ENCODE measurements at regions not wholly inside any gene's neighbourhood (a gene's known extent, or its start where the extent isn't known, plus 50 kb on each side); places are given as distances from the start of the nearest gene placed in this dataset.

DNA sequence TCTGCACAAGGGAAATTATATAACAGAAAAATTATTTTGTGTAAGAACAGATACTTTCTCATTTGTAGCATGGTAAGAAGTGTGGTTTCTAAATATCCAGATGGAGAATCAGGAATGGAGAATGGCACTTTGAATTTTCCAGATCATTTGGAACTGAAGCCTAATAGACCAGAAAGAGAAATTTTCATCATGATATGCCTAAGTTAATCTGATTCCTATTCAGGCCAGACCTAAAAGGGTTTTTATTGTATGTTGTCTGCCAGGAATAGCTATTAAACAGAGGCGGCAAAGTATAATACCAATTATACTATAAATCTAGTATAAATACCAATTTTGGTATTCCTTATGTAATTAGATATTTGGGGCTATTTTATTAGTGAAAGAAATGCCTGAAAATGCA is 382.7 kb upstream of the FAR2 start:
- TF ChIP-seq, protein P1, sequence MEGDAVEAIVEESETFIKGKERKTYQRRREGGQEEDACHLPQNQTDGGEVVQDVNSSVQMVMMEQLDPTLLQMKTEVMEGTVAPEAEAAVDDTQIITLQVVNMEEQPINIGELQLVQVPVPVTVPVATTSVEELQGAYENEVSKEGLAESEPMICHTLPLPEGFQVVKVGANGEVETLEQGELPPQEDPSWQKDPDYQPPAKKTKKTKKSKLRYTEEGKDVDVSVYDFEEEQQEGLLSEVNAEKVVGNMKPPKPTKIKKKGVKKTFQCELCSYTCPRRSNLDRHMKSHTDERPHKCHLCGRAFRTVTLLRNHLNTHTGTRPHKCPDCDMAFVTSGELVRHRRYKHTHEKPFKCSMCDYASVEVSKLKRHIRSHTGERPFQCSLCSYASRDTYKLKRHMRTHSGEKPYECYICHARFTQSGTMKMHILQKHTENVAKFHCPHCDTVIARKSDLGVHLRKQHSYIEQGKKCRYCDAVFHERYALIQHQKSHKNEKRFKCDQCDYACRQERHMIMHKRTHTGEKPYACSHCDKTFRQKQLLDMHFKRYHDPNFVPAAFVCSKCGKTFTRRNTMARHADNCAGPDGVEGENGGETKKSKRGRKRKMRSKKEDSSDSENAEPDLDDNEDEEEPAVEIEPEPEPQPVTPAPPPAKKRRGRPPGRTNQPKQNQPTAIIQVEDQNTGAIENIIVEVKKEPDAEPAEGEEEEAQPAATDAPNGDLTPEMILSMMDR (conservative IDR thresholded peaks at IDR 0.05; ENCODE audit: low read depth, low read length) = no peak
- TF ChIP-seq EZH2 (IDR thresholded peaks at IDR 0.05; ENCODE audit: low read length, unreplicated experiment) = no peak

All from PC-3 (cell line).